Esophagus squamous epithelium (tissue), 4 donors: ENCODE measurements at regions not wholly inside any gene's neighbourhood (a gene's known extent, or its start where the extent isn't known, plus 50 kb on each side); places are given as distances from the start of the nearest gene placed in this dataset.

ENCODE experiments used
- CTCF ChIP-seq, 6 experiments: fragments of 450-650 bp in 4 of 6; fragments of 200-600 bp in 2 of 6; sonication (generic) in 2 of 6; IDR thresholded peaks; one replicate each; pipeline ENCODE4 v1.5.1; 2016 to 2019; ENCODE audit warnings: antibody characterized with exemption in 6 of 6, mild to moderate bottlenecking in 4 of 6, moderate library complexity in 4 of 6
- POLR2A ChIP-seq, 4 donors: fragments of 450-650 bp; IDR thresholded peaks; one replicate each; pipeline ENCODE4 v1.6.1; 2017; ENCODE audit warnings: antibody characterized with exemption in 4 of 4, mild to moderate bottlenecking in 4 of 4, moderate library complexity in 3 of 4

GRCh38 chr16:85391769-85392583 is 221.1 kb upstream of the GSE1 start:
- TF ChIP-seq CTCF (IDR thresholded peaks at IDR 0.05) (no peak), POLR2A (IDR thresholded peaks at IDR 0.05) (no peak)
